IPS DF 19.7 (cell line): ENCODE measurements at regions not wholly inside any gene's neighbourhood (a gene's known extent, or its start where the extent isn't known, plus 50 kb on each side); places are given as distances from the start of the nearest gene placed in this dataset.
A peak's percentile ranks its signal among the peaks of the same experiment; 100 is the strongest.
"Not testable (repeated sequence)": the region's sequence is repeated elsewhere in the genome, so short reads cannot be mapped to it uniquely, and the experiment has no call there.

ENCODE experiments used
- DNase-seq: peaks from one replicate; pipeline ENCODE4 v3.0.0-alpha.2; 2013; ENCODE audit warnings: low read depth, low spot score

DNA sequence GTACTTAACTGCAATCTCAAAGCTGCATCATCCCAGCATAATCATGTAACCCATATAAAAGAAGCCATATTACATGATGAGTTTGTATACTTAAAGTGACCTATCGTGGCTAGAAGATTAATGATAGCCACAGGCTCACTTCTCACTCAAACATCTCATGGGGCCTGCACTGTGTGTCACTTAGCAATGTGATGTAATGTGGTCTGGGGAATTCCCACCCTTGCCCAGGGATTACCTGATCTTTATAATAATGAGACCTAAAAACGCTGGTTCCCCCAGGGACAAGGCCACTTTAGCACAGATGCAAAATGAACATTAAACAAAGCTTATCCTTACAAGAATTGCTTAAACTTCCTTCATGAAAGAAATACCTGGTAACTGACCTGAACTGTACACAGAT, 427.1 kb upstream of the CNTNAP5 start:
- DNase-seq = no peak

DNA sequence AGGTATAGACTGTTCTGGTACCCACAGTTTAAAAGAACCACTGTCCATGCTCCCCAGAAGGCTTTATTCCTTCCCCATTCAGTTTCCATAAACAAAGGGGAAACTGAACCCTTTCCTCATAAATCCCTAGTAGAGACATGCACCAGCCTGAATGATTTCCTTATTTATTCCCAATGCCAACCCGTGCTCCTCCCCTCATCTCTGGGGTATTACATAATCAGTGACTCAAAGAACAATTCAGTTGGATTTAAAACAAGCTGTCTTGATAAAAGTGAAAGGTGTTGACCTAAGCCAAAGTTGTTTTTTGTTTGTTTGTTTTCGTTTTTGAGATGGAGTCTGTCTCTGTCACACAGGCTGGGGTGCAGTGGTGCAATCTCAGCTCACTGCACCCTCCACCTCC, 418.5 kb upstream of the CNTNAP5 start:
- no peak for DNase-seq

DNA sequence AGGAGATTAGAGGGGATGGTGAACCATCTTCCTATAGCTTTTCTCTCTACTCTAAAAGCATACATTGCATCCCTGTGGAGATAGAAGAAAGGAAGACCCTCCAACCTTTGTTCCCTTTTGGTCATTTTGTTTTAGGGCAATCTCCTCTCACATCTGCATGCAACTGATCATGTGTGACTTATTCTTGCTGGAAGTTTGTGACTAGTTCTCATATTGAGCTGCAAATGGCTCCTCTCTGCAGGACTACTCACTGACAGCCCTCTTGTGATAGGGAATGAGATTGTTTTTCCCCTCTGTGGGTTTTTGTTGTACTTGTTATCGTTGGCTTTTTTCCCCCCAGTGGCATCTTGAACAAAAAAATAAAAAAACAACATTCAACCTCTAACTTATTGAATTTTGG, 416.0 kb upstream of the CNTNAP5 start:
- DNase-seq = no peak

DNA sequence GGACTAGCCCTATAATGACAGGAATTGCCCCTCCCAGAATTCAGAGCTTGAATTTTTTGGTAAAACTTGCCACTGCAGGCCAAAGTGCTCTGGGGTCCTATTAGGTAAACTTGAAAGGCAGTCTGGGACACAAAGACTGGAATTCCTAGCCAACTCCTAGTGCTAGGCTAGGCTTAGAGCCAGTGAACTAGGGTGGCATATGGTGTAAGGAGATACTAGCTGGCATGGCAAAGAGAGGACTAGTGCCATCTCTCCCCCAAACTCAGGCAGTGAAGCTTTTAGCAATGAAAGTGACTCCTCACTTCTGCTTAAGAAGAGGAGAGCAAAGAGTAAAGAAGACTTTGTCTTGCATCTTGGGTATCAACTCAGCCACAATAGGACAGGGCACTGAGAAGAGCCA, 410.5 kb upstream of the CNTNAP5 start:
- no peak for DNase-seq

DNA sequence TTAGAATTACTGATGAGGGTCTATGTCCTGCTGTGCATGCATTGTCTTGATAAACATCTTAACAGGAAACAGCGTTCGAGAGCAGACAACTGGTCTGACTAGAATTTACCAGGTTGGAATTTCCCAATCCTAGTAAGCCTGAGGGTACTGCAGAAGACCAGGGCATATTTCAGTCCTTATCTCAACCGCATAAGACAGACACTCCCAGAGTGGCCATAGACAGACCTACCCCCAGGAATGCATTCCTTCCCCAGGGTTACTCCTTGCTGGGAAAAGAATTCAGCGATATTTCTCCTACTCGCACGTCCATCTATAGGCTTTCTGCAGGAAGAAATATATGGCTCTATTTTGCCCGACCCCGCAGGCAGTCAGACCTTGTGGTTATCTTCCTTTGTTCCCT, 406.4 kb upstream of the CNTNAP5 start:
- DNase-seq = not testable (repeated sequence)

DNA sequence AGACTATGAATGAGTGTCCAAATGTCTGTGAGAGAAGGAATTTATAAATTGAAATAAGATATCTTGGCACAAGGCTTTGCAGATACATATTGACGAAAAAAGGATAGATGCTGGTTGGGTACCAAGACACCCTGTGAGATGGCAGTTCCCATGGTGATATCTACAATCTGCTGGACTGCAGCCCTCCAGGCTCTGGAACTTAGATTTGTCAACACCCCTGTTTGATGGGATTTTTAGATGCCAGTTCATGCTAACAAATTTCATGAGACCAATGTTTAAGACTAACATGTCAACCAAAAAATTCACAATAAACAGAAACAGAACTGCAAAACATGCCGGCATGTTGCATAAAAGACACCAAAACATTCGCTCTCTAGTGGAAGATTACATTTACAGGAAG, 400.3 kb upstream of the CNTNAP5 start:
- DNase-seq = no peak

DNA sequence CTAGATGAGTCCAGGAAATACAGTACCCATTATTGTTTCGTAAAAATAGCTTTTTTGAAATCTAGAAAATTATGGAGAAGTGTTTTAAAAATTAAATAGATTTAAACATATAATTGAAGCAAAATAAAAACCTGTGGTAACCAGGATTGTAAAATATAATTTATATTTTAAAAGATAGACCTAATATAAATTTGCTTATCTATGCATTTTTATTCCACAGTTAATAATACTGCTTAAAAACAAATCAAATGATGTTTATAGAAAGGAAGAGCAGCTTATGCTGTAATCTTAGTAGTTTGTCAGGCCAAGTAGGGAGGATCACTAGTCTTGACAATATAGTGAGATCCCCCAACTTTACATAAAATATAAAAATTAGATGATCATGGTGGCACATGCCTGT, 388.9 kb upstream of the CNTNAP5 start:
- DNase-seq = no peak

DNA sequence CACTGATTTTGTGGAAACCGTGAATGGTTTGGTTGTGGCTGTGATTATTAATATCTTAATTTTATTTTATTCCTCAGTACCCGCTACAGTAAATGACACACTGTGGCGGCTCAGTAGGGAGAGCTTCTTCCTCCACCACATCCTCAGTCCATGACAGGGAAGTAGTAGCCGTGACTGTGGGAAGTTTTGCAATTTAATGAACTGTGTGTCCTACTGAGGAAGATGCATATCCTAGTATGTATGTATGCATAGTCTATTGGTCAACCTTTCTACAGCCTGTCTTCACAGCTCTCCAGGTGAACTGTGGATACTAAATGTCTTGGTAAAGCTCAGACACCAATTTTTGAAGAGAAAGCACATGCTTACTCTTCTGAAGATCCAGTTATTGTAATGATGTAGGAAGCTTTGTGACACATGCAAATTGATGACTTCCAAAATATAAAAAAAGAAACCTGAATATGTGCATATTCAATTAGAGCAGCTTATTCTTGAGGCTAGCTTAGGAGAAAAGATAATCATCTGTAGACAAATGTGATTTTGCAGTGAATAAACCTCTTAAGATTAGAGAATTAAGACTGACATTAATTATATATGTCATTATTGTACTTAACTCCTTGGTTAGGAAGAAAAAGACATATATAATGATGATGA, 384.3 kb upstream of the CNTNAP5 start:
- DNase-seq = no peak

DNA sequence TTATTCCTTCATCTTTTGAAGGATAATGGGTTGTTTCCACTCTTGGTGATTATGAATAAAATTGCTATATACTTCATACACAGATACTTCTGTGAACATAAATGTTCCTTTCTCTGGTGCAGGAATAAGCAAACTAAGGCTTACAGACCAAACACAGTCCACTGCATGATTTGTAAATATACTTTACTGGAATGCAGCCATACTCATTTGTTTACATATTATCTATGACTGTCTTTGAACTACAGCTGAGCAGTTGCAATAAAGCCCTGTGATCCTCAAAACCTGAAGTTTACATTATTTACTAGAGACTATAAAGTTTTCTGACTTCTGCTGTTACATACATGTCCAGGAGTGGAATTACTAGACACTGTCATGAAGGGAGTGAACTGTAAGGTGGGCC, 381.0 kb upstream of the CNTNAP5 start:
- no peak for DNase-seq

DNA sequence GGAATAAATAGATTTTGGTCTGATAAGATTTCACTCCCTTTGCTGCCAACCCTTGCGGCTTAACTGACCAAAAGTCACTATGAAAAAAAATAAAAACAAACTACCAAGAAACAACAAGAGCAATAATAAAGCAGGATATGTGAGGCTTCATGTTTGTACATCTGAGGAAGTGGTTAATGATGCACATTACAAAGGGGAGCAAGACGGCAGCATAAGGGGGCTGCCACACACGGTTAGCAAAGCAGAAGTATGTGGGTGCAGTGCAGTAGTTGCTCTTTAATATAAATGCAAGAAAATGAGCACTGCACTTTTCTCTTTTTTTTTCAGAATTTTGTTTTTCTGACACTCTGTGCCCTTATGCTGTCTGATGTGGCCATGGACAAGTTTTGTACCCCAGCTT, 377.1 kb upstream of the CNTNAP5 start:
- no peak for DNase-seq

DNA sequence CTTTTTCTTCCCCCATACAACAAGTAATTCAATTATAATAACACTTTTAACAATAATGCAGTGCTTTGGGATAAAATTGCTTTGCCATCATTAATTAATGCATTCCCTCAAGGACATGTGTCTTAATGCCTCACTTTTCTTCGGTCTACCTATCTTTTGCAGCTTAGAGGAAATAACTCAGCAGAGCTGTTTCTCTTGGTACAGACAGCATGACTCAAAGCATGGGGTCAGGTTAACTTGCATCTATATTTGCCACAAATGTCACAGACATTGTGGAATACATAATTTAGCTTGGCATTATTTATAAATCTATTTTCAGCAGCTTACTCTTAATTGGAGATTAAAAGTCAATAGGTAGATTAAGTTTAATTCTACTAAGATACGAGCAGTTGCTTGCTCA, 376.1 kb upstream of the CNTNAP5 start:
- DNase-seq = no peak

DNA sequence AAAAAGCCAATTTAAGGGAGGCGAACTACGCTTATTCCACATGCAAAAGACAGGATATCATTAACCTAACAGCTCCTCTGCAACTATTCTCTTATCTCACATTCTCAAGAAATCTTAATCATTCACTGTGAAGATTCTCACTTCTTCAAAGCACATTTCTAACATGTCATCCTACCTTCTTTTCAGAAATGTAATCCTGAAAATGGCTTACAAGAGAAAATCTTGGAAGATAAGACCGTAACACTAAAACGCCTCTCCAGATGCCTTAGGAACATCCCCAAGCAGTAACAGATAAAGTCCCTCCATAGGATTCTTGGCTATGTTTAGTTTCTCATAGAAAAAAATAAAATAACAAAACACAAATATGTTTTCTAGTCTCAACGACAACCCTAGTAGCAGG, 373.9 kb upstream of the CNTNAP5 start:
- DNase-seq = no peak

DNA sequence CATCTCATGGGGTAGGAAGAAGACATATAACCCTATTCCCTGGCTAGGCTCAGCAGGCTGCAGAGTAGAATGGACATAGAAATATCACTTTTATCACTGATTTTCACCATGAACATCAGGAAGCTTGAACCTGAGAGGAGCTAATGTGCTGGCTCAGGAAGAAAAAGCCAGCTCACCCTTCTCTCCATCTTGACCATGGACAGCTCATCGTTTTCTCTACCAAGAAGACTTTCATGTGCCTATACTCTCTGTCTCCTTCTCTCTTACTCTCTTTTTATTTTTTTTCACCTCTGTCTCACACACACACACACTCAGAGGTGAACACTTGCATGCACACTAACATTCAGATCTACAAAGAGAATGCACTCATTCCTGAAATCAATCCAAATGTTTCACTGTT, 372.8 kb upstream of the CNTNAP5 start:
- no peak for DNase-seq

DNA sequence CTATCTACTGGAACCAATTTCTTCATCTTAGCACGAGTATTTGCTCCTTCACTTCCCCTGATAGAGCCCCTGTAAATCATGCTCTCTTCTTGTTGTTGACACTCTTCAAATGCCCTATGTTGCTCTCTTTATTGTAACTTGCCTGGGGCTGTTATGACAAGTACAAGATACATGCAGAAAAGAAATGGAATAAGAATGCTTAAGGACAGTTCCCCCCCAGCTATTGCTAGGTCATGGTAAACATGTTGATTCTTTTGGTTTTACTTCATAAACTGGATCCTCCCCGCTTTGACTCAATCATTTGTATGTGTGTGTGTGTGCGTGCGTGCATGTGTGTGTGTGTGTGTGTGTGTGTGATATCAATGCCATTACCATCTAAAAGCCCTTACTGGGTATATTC, 368.5 kb upstream of the CNTNAP5 start:
- no peak for DNase-seq

DNA sequence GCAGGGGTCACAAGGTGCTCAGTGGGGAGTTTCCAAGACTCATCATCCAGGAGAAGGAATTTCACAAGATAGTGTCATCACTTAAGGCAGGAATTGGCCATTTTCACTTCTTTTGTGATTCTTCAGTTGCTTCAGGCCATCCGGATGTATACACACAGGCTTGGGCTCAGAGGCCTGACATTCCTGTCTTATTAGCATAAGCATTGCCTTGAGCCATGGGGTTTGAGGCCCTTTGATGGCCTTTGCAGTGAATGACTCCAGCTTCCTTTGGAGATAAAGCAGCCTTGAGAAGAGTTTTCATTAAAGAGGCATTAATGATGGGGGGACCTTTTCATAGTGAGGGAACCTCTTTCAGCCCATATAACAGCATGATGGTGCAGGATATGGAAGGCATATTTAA, 366.0 kb upstream of the CNTNAP5 start:
- peak; percentile 3 for DNase-seq

DNA sequence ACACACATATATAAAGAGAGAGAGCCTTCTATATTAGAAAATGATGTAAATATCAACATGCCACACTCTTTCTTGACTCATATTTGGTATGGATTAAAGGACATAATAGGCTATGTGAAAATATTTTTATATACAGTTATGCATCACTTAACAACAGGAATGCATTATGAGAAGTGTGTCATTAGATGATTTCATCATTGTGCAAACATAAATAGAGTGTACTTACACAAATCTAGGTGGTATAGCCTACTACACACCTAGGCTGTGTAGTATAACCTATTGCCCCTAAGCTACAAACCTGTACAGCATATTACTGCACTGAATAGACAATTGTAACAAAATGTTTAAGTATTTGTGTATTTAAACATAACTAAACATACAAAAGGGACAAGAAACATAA, 354.8 kb upstream of the CNTNAP5 start:
- DNase-seq = no peak

DNA sequence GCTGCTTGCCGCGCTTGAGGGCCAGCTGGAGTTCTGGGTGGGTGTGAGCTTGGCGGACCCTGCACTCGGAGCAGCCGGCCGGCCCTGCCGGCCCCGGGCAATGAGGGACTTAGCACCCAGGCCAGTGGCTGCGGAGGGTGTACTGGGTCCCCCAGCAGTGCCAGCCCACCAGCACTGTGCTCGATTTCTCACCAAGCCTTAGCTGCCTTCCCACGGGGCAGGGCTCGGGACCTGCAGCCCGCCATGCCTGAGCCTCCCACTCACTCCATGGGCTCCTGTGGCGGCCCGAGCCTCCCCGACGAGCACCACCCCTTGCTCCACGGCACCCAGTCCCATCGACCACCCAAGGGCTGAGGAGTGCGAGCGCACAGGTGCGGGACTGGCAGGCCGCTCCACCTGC, 341.3 kb upstream of the CNTNAP5 start:
- DNase-seq = not testable (repeated sequence)

DNA sequence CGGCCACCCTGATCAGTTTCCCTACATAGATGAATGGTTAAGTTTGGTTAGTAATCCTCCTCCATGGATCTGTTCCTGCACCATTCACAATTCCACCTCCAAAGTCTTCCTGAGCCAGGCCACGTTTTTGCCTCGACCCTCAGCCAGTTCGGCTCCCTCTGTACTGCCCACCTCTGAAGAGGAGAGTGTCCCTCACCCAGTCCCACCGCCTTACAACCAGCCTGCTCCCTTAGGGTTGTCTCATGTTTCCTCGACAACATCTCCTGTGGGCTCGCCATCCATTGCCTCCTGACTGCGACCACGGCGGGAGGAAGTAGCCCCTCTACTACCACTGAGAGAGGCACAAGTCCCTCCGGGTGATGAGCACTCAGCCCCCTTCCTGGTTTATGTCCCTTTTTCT, 338.0 kb upstream of the CNTNAP5 start:
- no peak for DNase-seq

DNA sequence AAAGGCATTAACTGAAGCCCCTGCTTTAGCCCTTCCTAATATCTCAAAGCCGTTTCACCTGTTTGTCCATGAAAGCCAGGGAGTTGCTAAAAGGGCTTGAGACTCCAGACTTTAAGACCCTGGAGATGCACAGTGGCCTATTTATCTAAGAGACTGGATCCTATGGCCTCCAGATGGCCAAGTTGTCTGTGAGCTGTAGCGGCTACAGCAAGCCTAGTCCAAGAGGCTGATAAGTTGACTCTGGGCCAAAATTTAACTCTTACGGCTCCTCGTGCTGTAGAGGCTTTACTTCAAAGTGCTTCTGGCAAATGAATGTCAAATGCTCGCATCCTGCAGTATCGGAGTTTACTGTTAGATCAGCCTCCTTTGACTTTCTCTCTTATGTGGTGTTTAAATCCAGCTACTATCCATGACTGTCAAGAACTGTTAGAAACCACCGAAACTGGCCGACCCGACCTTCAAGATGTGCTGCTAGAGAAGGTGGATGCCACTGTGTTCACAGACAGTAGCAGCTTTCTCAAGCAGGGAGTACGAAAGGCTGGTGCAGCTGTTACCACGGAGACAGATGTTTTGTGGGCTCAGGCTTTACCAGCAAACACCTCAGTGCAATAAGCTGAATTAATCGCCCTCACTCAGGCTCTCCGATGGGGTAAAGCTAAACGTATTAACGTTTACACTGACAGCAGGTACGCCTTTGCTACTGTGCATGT, 336.7 kb upstream of the CNTNAP5 start:
- DNase-seq = no peak

DNA sequence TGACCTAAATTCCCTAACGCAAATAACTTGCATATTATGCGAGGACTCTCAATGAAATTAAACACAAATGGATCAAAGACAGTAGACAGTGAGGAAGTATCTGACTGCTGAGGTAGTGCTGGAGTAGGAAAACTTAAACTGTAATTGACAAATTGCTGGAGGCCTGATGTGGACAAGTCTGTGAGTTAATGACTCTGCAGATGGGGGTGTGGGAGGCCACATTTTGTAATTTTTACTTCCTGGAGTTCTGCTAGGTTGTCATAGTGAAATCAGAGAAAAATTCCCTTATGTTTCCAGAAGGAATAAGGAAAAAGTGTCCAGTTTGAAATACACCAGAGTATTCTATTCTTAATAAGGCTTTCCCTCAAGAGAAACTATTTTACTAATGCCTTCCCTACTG, 333.0 kb upstream of the CNTNAP5 start:
- no peak for DNase-seq

DNA sequence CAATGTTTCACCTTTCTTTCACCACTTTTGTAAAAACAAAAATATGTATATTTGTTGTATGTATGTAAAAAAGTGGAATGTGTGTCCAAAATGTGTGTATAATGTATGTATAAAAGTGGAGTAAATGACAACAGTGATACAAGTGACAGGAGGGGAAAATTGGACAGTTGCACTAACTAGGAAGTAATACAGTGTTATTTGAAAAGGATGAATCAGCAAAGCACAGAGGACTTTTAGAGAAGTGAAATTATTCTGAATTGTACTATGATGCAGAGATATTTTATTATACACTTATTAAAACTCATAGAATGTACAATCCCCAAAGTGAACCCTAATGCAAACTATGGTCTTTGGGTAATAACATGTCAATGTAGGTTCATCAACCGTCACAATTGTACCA, 331.3 kb upstream of the CNTNAP5 start:
- DNase-seq = no peak

DNA sequence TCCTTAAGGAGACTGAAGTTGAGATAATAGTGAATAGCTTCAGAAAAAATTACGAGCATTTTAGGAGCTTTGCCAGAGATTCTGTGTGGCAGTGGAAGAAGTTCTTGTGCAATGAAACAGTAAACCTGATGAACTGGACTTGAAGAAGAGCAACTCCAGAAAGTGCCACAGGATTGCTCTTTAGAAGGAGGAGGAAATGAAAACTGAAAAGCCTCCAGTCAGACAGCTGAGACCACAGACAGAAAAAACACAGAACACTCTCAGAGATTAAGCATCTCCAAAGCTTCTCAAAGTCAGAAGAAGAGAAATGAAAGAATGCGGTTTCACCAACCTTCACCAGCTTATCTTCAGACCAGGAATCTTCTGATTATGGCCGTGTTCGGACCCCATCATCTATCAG, 329.7 kb upstream of the CNTNAP5 start:
- DNase-seq = no peak

DNA sequence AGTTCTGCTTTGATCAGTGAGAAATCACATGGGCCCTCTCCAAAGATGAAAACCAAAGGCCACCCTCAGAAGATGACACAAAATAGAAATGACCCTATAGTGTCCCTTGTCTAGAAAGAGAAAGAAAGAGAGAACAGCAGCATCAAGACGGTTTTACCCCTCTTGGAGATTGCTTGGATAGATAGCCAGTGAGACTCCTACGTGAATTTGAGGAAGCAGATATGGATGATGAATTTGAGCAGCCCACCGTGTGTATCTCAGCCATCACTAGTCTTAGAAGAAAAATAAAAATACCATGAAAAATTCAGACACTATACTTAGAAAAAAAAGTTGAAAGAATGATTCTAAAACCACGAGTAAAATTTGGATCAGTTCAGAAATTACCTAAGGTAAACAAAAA, 329.1 kb upstream of the CNTNAP5 start:
- no peak for DNase-seq
